ENCODE measurements at regions not wholly inside any gene's neighbourhood (a gene's known extent, or its start where the extent isn't known, plus 50 kb on each side); places are given as distances from the start of the nearest gene placed in this dataset.

GRCh38 chr12:16962889-16963288 is 356.9 kb upstream of the LMO3 start:
- no TSS peak for BruUV-seq (replicated peaks)
- H3K36me3 Mint-ChIP-seq (ENCODE audit: insufficient read depth, unreplicated experiment), result no peaks in the 10 kb centered on the region
- H3K9me3 Mint-ChIP-seq (ENCODE audit: low read depth, unreplicated experiment), result no peaks in the 10 kb centered on the region
- CTCF ChIA-PET, result no interaction called here
- TF ChIP-seq CTCF (IDR thresholded peaks at IDR 0.05; ENCODE audit: unreplicated experiment), result no peak
- H3K4me3 Mint-ChIP-seq (ENCODE audit: low read depth, unreplicated experiment), result no peak overlapping the region
- no peak for DNase-seq
- no peaks in the 10 kb centered on the region for H3K27me3 Mint-ChIP-seq (ENCODE audit: unreplicated experiment)
- no peaks in the 10 kb centered on the region for H3K4me1 Mint-ChIP-seq (ENCODE audit: low read depth, unreplicated experiment)
- H3K27ac Mint-ChIP-seq (ENCODE audit: unreplicated experiment), result no peak overlapping the region
- intact Hi-C loops (cut with micrococcal nuclease; ENCODE audit: unreplicated experiment), result no loop called here

GRCh38 chr12:16955083-16955657 is 349.2 kb upstream of the LMO3 start:
- Mint-ChIP-seq H3K36me3 (ENCODE audit: insufficient read depth, unreplicated experiment) (no peaks in the 10 kb centered on the region), H3K27ac (ENCODE audit: unreplicated experiment) (peak overlapping the region; percentile 39), H3K27me3 (ENCODE audit: unreplicated experiment) (no peaks in the 10 kb centered on the region), H3K4me3 (ENCODE audit: low read depth, unreplicated experiment) (no peak overlapping the region), H3K9me3 (ENCODE audit: low read depth, unreplicated experiment) (no peaks in the 10 kb centered on the region), H3K4me1 (ENCODE audit: low read depth, unreplicated experiment) (peaks cover 16% of the 10 kb centered on the region)
- no TSS peak for BruUV-seq (replicated peaks)
- TF ChIP-seq CTCF (IDR thresholded peaks at IDR 0.05; ENCODE audit: unreplicated experiment), result no peak
- CTCF ChIA-PET, result interaction anchor here (0.6 to 1.0 kb wide), 5 partner anchors 13 to 155 kb away, joined by 3 to 8 read pairs (median 3); no protein-coding TSS in a partner anchor
- no peak for DNase-seq
- intact Hi-C loops (cut with micrococcal nuclease; ENCODE audit: unreplicated experiment), result no loop called here

GRCh38 chr12:16949871-16950667 is 344.1 kb upstream of the LMO3 start:
- no peaks in the 10 kb centered on the region for H3K27me3 Mint-ChIP-seq (ENCODE audit: unreplicated experiment)

GRCh38 chr12:16949371-16949770 is 343.4 kb upstream of the LMO3 start:
- Mint-ChIP-seq H3K4me1 (ENCODE audit: low read depth, unreplicated experiment) (no peaks in the 10 kb centered on the region), H3K4me3 (ENCODE audit: low read depth, unreplicated experiment) (no peak overlapping the region), H3K27ac (ENCODE audit: unreplicated experiment) (no peak overlapping the region), H3K36me3 (ENCODE audit: insufficient read depth, unreplicated experiment) (no peaks in the 10 kb centered on the region), H3K27me3 (ENCODE audit: unreplicated experiment) (no peaks in the 10 kb centered on the region), H3K9me3 (ENCODE audit: low read depth, unreplicated experiment) (no peaks in the 10 kb centered on the region)
- intact Hi-C loops (cut with micrococcal nuclease; ENCODE audit: unreplicated experiment), result loop anchor here (10.0 kb wide), 1 partner anchor 195 kb away; no protein-coding TSS in a partner anchor
- BruUV-seq (replicated peaks), result no TSS peak
- no peak for TF ChIP-seq CTCF (IDR thresholded peaks at IDR 0.05; ENCODE audit: unreplicated experiment)
- CTCF ChIA-PET, result no interaction called here
- DNase-seq, result no peak

More at GRCh38 chr12:16949871-16950667, 344.1 kb upstream of the LMO3 start:
- Mint-ChIP-seq H3K9me3 (ENCODE audit: low read depth, unreplicated experiment) (no peaks in the 10 kb centered on the region), H3K27ac (ENCODE audit: unreplicated experiment) (no peak overlapping the region), H3K36me3 (ENCODE audit: insufficient read depth, unreplicated experiment) (no peaks in the 10 kb centered on the region), H3K4me1 (ENCODE audit: low read depth, unreplicated experiment) (peaks cover 6% of the 10 kb centered on the region), H3K4me3 (ENCODE audit: low read depth, unreplicated experiment) (no peak overlapping the region)
- no peak for DNase-seq
- no TSS peak for BruUV-seq (replicated peaks)
- CTCF ChIA-PET, result no interaction called here
- TF ChIP-seq CTCF (IDR thresholded peaks at IDR 0.05; ENCODE audit: unreplicated experiment), result no peak
- intact Hi-C loops (cut with micrococcal nuclease; ENCODE audit: unreplicated experiment), result loop anchor here (10.0 kb wide), 1 partner anchor 195 kb away; no protein-coding TSS in a partner anchor
